SK-N-SH (cell line): ENCODE measurements at regions not wholly inside any gene's neighbourhood (a gene's known extent, or its start where the extent isn't known, plus 50 kb on each side); places are given as distances from the start of the nearest gene placed in this dataset.

ENCODE experiments used
- CTCF ChIA-PET: fragments of 300-600, 350-600 bp; formaldehyde crosslinking; extraction: SDS; loops from one replicate; lab custom pipeline; 2021; lab: Yijun Ruan, JAX
- POLR2A ChIA-PET: fragments of 350-600 bp; sonication (Branson Sonifier 250); formaldehyde crosslinking; extraction: SDS; loops from one replicate; lab custom pipeline; 2020; ENCODE audit warnings: antibody characterized with exemption, inconsistent platforms; lab: Yijun Ruan, JAX
- DNase-seq: peaks from one replicate; pipeline ENCODE4 v3.0.0; 2012
- H2AFZ ChIP-seq: fragments of 200-600 bp; sonication (generic); 2 replicates; pipeline ENCODE4 v1.8.1; 2016; ENCODE audit warnings: antibody characterized with exemption, mild to moderate bottlenecking, low read depth
- H3F3A ChIP-seq: fragments of 200-600 bp; sonication (generic); replicated peaks from 2 replicates; pipeline ENCODE3; 2016; ENCODE audit warnings: antibody characterized with exemption, mild to moderate bottlenecking; ENCODE audit not compliant: insufficient read depth
- H3K27ac ChIP-seq, 2 experiments: fragments of 200-500 bp in 1 of 2; fragments of 200-600 bp in 1 of 2; sonication (Bioruptor generic) in 1 of 2; sonication (generic), shearing (Covaris generic) in 1 of 2; 2 replicates each; pipeline versions ENCODE4 v1.5.1 to v1.6.1; 2014 to 2016; ENCODE audit warnings: low read depth in 2 of 2, inconsistent platforms in 1 of 2, low read length in 1 of 2, mild to moderate bottlenecking in 1 of 2, mixed read lengths in 1 of 2
- H3K27me3 ChIP-seq: fragments of 200-600 bp; sonication (generic), shearing (Covaris generic); 2 replicates; pipeline ENCODE4 v1.6.1; 2016; ENCODE audit warnings: mixed run types; ENCODE audit not compliant: insufficient read depth
- H3K36me3 ChIP-seq, 2 experiments: fragments of 200-500 bp in 1 of 2; fragments of 200-600 bp in 1 of 2; sonication (Bioruptor generic) in 1 of 2; sonication (generic) in 1 of 2; replicated peaks in 1 of 2; 2 replicates each; pipeline versions ENCODE3 to v1.5.1; 2014 to 2016; ENCODE audit warnings: low read length in 1 of 2, mild to moderate bottlenecking in 1 of 2; ENCODE audit not compliant: insufficient read depth in 2 of 2, control insufficient read depth in 1 of 2
- H3K4me1 ChIP-seq, 2 experiments: fragments of 200-500 bp in 1 of 2; fragments of 200-600 bp in 1 of 2; sonication (Bioruptor generic) in 1 of 2; sonication (generic), shearing (Covaris generic) in 1 of 2; 2 replicates each; pipeline versions ENCODE4 v1.5.1 to v1.6.1; 2014 to 2016; ENCODE audit warnings: low read depth in 1 of 2, low read length in 1 of 2, mixed run types in 1 of 2; ENCODE audit not compliant: insufficient read depth in 2 of 2, control insufficient read depth in 1 of 2
- H3K4me2 ChIP-seq: fragments of 200-600 bp; sonication (generic), shearing (Covaris generic); 2 replicates; pipeline ENCODE4 v1.6.1; 2017; ENCODE audit warnings: mixed run types
- H3K4me3 ChIP-seq, 2 experiments: fragments of 200-500 bp in 1 of 2; fragments of 200-600 bp in 1 of 2; sonication (Bioruptor generic) in 1 of 2; sonication (generic), shearing (Covaris generic) in 1 of 2; 2 replicates each; pipeline versions ENCODE4 v1.5.1 to v1.8.1; 2014 to 2016; ENCODE audit warnings: low read depth in 2 of 2, inconsistent platforms in 1 of 2, low read length in 1 of 2, mild to moderate bottlenecking in 1 of 2, mixed read lengths in 1 of 2, moderate library complexity in 1 of 2
- H3K79me2 ChIP-seq: fragments of 200-600 bp; sonication (generic); 2 replicates; pipeline ENCODE4 v1.8.1; 2017; ENCODE audit warnings: mild to moderate bottlenecking; ENCODE audit not compliant: insufficient read depth
- H3K9ac ChIP-seq: fragments of 200-600 bp; sonication (generic); 2 replicates; pipeline ENCODE4 v1.6.1; 2017; ENCODE audit warnings: mixed run types
- H3K9me2 ChIP-seq: fragments of 200-600 bp; sonication (generic); 2 replicates; pipeline ENCODE4 v1.6.1; 2017; ENCODE audit warnings: mixed run types
- H3K9me3 ChIP-seq: fragments of 200-600 bp; sonication (generic); 2 replicates; pipeline ENCODE4 v1.6.1; 2017; ENCODE audit warnings: mixed run types, mild to moderate bottlenecking, moderate library complexity
- H4K20me1 ChIP-seq: fragments of 200-600 bp; sonication (generic); 2 replicates; pipeline ENCODE4 v1.6.1; 2017; ENCODE audit warnings: mild to moderate bottlenecking, mixed run types; ENCODE audit not compliant: insufficient read depth
- ELF1 ChIP-seq: IDR thresholded peaks from 2 replicates; pipeline ENCODE4 v1.4.0; 2012
- FOSL2 ChIP-seq: IDR thresholded peaks from 2 replicates; pipeline ENCODE4 v1.4.0; 2012; ENCODE audit warnings: low read depth, mild to moderate bottlenecking, moderate library complexity, borderline replicate concordance
- NRF1 ChIP-seq: IDR thresholded peaks from 2 replicates; pipeline ENCODE4 v1.6.1; 2012; ENCODE audit warnings: low read depth, mild to moderate bottlenecking, low read length
- RCOR1 ChIP-seq: fragments of 150-350 bp; IDR thresholded peaks from 2 replicates; pipeline ENCODE4 v1.6.1; 2017; ENCODE audit warnings: antibody characterized with exemption, low read length
- SIN3A ChIP-seq: IDR thresholded peaks from 2 replicates; pipeline ENCODE4 v1.6.1; 2012; ENCODE audit warnings: low read depth, mild to moderate bottlenecking, low read length, moderate library complexity, borderline replicate concordance
- SMC3 ChIP-seq: IDR thresholded peaks from 2 replicates; pipeline ENCODE4 v1.6.1; 2012; ENCODE audit warnings: low read depth, low read length, improper control_type of control experiment
- WGBS: methylation state at CpG from one replicate; pipeline ENCODE4 v1.1.6; 2017; ENCODE audit warnings: low lambda C conversion rate; 5-methylcytosine and 5-hydroxymethylcytosine counted together
- TF ChIP-seq, protein P1 (sequence below): IDR thresholded peaks from 2 replicates; pipeline ENCODE4 v1.4.0; 2012; ENCODE audit warnings: low read depth, borderline replicate concordance
- TF ChIP-seq, protein P2 (sequence below): fragments of 150-350 bp; IDR thresholded peaks from 2 replicates; pipeline ENCODE4 v1.6.1; 2016; ENCODE audit warnings: mild to moderate bottlenecking, low read depth, low read length
- TF ChIP-seq, protein P3 (sequence below): IDR thresholded peaks from 2 replicates; pipeline ENCODE4; 2012
- TF ChIP-seq, protein P4 (sequence below): IDR thresholded peaks from 2 replicates; pipeline ENCODE4 v1.4.0; 2012; ENCODE audit warnings: low read depth
- TF ChIP-seq, protein P5 (sequence below): fragments of 150-350 bp; IDR thresholded peaks from 2 replicates; pipeline ENCODE4 v1.6.1; 2017; ENCODE audit warnings: antibody characterized with exemption, low read length, low read depth, borderline replicate concordance

DNA sequence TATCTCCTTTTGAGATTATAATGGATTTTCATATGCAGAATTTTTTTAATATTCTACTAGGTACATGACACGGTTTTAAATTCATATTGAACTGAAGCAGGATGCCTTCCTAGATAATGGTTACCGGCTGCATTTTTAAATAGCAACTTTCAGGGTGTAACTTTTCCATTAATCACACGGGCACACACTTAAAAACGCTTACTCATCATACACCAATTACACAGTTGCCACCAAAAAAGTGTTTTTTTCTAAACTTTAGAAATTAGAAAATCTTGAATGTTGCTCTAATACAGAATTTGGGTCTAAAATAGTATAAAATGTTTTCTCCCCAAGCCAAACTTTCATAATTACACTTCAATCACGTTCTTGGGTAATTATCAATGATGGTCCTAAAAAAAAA, 149.1 kb upstream of the RNF32 start (continued):
- TF ChIP-seq, protein P1, sequence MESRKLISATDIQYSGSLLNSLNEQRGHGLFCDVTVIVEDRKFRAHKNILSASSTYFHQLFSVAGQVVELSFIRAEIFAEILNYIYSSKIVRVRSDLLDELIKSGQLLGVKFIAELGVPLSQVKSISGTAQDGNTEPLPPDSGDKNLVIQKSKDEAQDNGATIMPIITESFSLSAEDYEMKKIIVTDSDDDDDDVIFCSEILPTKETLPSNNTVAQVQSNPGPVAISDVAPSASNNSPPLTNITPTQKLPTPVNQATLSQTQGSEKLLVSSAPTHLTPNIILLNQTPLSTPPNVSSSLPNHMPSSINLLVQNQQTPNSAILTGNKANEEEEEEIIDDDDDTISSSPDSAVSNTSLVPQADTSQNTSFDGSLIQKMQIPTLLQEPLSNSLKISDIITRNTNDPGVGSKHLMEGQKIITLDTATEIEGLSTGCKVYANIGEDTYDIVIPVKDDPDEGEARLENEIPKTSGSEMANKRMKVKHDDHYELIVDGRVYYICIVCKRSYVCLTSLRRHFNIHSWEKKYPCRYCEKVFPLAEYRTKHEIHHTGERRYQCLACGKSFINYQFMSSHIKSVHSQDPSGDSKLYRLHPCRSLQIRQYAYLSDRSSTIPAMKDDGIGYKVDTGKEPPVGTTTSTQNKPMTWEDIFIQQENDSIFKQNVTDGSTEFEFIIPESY, result no peak
- TF ChIP-seq NRF1, result no peak
- TF ChIP-seq RCOR1, result no peak
- TF ChIP-seq FOSL2, result no peak
- TF ChIP-seq, protein P2, sequence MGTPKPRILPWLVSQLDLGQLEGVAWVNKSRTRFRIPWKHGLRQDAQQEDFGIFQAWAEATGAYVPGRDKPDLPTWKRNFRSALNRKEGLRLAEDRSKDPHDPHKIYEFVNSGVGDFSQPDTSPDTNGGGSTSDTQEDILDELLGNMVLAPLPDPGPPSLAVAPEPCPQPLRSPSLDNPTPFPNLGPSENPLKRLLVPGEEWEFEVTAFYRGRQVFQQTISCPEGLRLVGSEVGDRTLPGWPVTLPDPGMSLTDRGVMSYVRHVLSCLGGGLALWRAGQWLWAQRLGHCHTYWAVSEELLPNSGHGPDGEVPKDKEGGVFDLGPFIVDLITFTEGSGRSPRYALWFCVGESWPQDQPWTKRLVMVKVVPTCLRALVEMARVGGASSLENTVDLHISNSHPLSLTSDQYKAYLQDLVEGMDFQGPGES, result no peak
- TF ChIP-seq, protein P3, sequence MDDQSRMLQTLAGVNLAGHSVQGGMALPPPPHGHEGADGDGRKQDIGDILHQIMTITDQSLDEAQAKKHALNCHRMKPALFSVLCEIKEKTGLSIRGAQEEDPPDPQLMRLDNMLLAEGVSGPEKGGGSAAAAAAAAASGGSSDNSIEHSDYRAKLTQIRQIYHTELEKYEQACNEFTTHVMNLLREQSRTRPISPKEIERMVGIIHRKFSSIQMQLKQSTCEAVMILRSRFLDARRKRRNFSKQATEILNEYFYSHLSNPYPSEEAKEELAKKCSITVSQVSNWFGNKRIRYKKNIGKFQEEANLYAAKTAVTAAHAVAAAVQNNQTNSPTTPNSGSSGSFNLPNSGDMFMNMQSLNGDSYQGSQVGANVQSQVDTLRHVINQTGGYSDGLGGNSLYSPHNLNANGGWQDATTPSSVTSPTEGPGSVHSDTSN, result no peak
- no peak for TF ChIP-seq SMC3

DNA sequence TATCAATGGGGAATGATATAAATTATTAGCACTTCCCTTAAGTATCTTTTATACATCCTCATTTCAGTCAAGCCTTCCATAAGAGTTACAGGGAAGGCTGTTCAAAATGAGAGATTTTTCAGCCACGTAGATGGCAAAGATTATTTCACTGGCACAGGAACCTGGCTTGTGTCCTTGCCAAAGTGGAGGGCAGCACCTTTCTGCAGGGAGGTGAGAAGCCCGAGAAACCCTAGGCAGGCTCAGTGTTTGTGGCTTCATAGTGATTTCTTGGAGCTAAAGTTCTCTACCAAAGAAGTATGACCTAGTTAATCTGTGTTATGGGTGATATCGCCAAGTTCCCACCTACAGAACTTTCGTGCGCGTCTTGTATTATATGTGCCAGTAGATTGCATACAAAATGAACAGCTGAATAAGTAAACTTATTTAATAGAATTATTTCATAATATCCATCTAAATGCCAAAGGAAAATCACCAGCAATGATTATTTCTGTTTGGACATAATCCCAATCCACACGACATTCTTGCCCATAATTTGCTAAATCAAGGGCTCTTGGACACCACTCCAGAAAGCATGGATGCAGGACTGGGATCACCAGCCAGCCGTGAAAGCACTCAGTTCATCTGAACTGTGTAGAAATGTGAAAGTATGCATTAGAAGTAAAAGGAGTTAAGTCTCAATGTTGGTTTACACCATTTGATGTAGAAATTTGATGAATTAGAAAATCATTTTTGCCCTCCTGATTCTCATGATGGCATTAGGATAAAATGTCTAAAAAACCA, 150.4 kb upstream of the RNF32 start:
- TF ChIP-seq, protein P4, sequence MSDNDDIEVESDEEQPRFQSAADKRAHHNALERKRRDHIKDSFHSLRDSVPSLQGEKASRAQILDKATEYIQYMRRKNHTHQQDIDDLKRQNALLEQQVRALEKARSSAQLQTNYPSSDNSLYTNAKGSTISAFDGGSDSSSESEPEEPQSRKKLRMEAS, result no peak
- no peak for TF ChIP-seq SIN3A
- no peak for TF ChIP-seq ELF1
- TF ChIP-seq, protein P5, sequence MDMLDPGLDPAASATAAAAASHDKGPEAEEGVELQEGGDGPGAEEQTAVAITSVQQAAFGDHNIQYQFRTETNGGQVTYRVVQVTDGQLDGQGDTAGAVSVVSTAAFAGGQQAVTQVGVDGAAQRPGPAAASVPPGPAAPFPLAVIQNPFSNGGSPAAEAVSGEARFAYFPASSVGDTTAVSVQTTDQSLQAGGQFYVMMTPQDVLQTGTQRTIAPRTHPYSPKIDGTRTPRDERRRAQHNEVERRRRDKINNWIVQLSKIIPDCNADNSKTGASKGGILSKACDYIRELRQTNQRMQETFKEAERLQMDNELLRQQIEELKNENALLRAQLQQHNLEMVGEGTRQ, result no peak
- Histone ChIP-seq H3K36me3 (no peaks in the 10 kb centered on the region), H4K20me1 (no peaks in the 10 kb centered on the region), H3K27ac (no peak overlapping the region), H3K4me1 (no peaks in the 10 kb centered on the region), H3K4me3 (no peak overlapping the region), H3K79me2 (no peaks in the 10 kb centered on the region), H3K9me2 (no peaks in the 10 kb centered on the region), H3K4me2 (no peak overlapping the region), H3K9ac (no peak overlapping the region), H3K27me3 (peaks cover 13% of the 10 kb centered on the region; the same call in 1 of the 2 replicates), H2AFZ (no peak overlapping the region), H3K9me3 (no peaks in the 10 kb centered on the region), H3F3A (no peaks in the 10 kb centered on the region)
- DNase-seq, result no peak
- POLR2A ChIA-PET, result interaction anchor here (1.1 kb wide), 1 partner anchor 15 kb away, joined by 3 read pairs; no protein-coding TSS in a partner anchor
- 51% methylated on average over 8 of the region's 8 CpGs for WGBS
- CTCF ChIA-PET, result interaction anchor here (2.2 kb wide), 1 partner anchor 13 kb away, joined by 5 read pairs; no protein-coding TSS in a partner anchor
